ENCODE measurements at regions not wholly inside any gene's neighbourhood (a gene's known extent, or its start where the extent isn't known, plus 50 kb on each side); places are given as distances from the start of the nearest gene placed in this dataset.

DNA sequence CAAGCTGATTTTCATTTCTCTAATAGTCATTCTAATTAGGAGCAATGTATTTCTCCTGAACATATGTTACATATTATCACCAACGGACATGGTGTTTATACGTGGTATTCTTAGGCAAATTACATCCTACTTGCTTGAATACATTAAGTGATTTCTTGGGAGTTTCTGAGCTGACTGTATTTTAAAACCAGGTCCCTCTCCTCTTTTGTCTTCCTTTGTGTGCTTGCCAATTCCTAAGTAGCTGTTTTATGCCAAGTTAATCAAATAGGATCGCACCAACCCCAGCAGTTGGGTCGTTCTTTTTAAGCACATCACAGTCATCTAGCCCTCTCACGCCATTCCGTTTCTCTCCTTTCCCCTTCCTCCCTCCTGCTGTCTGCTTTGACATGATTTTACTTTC is 75.4 kb upstream of the MAP2 start:
- Histone ChIP-seq H3K9me3 (ENCODE audit: control extremely low read depth in 1 of 3, control insufficient read depth in 2 of 3, insufficient read depth in 1 of 3, low read length in 2 of 3) (no peaks in the 10 kb centered on the region), H3K4me3 (ENCODE audit: control extremely low read depth in 1 of 5, extremely low read depth in 1 of 5, insufficient read depth in 1 of 5, low read depth in 2 of 5, low read length in 4 of 5) (no peak overlapping the region), H3K36me3 (replicated peaks in 1 of 2; ENCODE audit: control extremely low read depth in 1 of 2, control insufficient read depth in 1 of 2, extremely low read depth in 1 of 2, insufficient read depth in 2 of 2, low read length in 1 of 2) (no peaks in the 10 kb centered on the region), H3K27ac (ENCODE audit: low read length in 2 of 2) (no peak overlapping the region), H4K20me1 (ENCODE audit: control insufficient read depth, insufficient read depth, low read length, poor library complexity, severe bottlenecking) (no peaks in the 10 kb centered on the region), H2AFZ (ENCODE audit: insufficient read depth, low read depth, low read length, poor library complexity, severe bottlenecking) (no peak overlapping the region), H3K27me3 (replicated peaks in 1 of 4; ENCODE audit: control extremely low read depth in 1 of 4, control insufficient read depth in 3 of 4, insufficient read depth in 4 of 4, low read length in 3 of 4) (no peaks in the 10 kb centered on the region), H3K9ac (ENCODE audit: low read length) (no peak overlapping the region), H3K4me2 (replicated peaks; ENCODE audit: low read depth, low read length, poor library complexity, severe bottlenecking) (no peak overlapping the region), H3K79me2 (ENCODE audit: control insufficient read depth, insufficient read depth, low read length) (no peaks in the 10 kb centered on the region), H3K4me1 (ENCODE audit: control insufficient read depth in 2 of 2, insufficient read depth in 2 of 2, low read length in 2 of 2) (no peaks in the 10 kb centered on the region)
- no peak for DNase-seq
- H3K4me1 Mint-ChIP-seq, result no peaks in the 10 kb centered on the region
- intact Hi-C loops (cut with micrococcal nuclease), result no loop called here
- H3K27ac Mint-ChIP-seq, result no peak overlapping the region
- WGBS (ENCODE audit: insufficient coverage), result no CpG with 5 or more reads among the region's 6 CpGs
- TF ChIP-seq EZH2 (IDR thresholded peaks at IDR 0.05; ENCODE audit: borderline replicate concordance, insufficient read depth, low read depth, low read length, poor library complexity, severe bottlenecking), result no peak
- no peak for TF ChIP-seq CTCF (IDR thresholded peaks at IDR 0.05)
- H3K4me3 Mint-ChIP-seq, result no peak overlapping the region
- ChIA-PET POLR2A (no interaction called here), CTCF (interaction anchor here (1.0 kb wide), 1 partner anchor 12 kb away, joined by 3 read pairs; no protein-coding TSS in a partner anchor)
- no peaks in the 10 kb centered on the region for H3K9me3 Mint-ChIP-seq (ENCODE audit: insufficient read depth)
- ATAC-seq (ENCODE audit: low read depth), result no peak
- peaks cover 7% of the 10 kb centered on the region for H3K27me3 Mint-ChIP-seq

GRCh38 chr2:209351636-209352035 is 72.2 kb upstream of the MAP2 start:
- no CpG with 5 or more reads among the region's 3 CpGs for WGBS (ENCODE audit: insufficient coverage)
- ATAC-seq (ENCODE audit: low read depth), result no peak
- Histone ChIP-seq H3K4me1 (ENCODE audit: control insufficient read depth in 2 of 2, insufficient read depth in 2 of 2, low read length in 2 of 2) (no peaks in the 10 kb centered on the region), H3K27me3 (replicated peaks in 1 of 4; ENCODE audit: control extremely low read depth in 1 of 4, control insufficient read depth in 3 of 4, insufficient read depth in 4 of 4, low read length in 3 of 4) (no peaks in the 10 kb centered on the region), H4K20me1 (ENCODE audit: control insufficient read depth, insufficient read depth, low read length, poor library complexity, severe bottlenecking) (no peaks in the 10 kb centered on the region), H3K9ac (ENCODE audit: low read length) (no peak overlapping the region), H3K27ac (ENCODE audit: low read length in 2 of 2) (no peak overlapping the region), H2AFZ (ENCODE audit: insufficient read depth, low read depth, low read length, poor library complexity, severe bottlenecking) (no peak overlapping the region), H3K9me3 (ENCODE audit: control extremely low read depth in 1 of 3, control insufficient read depth in 2 of 3, insufficient read depth in 1 of 3, low read length in 2 of 3) (peaks cover 0 to 7% (median 0%) of the 10 kb centered on the region in 3 donors), H3K79me2 (ENCODE audit: control insufficient read depth, insufficient read depth, low read length) (no peaks in the 10 kb centered on the region), H3K36me3 (replicated peaks in 1 of 2; ENCODE audit: control extremely low read depth in 1 of 2, control insufficient read depth in 1 of 2, extremely low read depth in 1 of 2, insufficient read depth in 2 of 2, low read length in 1 of 2) (no peaks in the 10 kb centered on the region), H3K4me3 (ENCODE audit: control extremely low read depth in 1 of 5, extremely low read depth in 1 of 5, insufficient read depth in 1 of 5, low read depth in 2 of 5, low read length in 4 of 5) (no peak overlapping the region), H3K4me2 (replicated peaks; ENCODE audit: low read depth, low read length, poor library complexity, severe bottlenecking) (no peak overlapping the region)
- H3K27me3 Mint-ChIP-seq, result peaks cover 7% of the 10 kb centered on the region
- H3K4me3 Mint-ChIP-seq, result no peak overlapping the region
- H3K4me1 Mint-ChIP-seq, result no peaks in the 10 kb centered on the region
- POLR2A ChIA-PET, result no interaction called here
- intact Hi-C loops (cut with micrococcal nuclease), result no loop called here
- no peak for DNase-seq
- no peak for TF ChIP-seq EZH2 (IDR thresholded peaks at IDR 0.05; ENCODE audit: borderline replicate concordance, insufficient read depth, low read depth, low read length, poor library complexity, severe bottlenecking)
- TF ChIP-seq CTCF (IDR thresholded peaks at IDR 0.05), result no peak
- no peaks in the 10 kb centered on the region for H3K9me3 Mint-ChIP-seq (ENCODE audit: insufficient read depth)
- no peak overlapping the region for H3K27ac Mint-ChIP-seq
- CTCF ChIA-PET, result interaction anchor here (1.2 kb wide), 1 partner anchor 15 kb away, joined by 3 read pairs; no protein-coding TSS in a partner anchor
